ENCODE measurements at regions not wholly inside any gene's neighbourhood (a gene's known extent, or its start where the extent isn't known, plus 50 kb on each side); places are given as distances from the start of the nearest gene placed in this dataset.

GRCh38 chr5:138702166-138703077 is 50.8 kb upstream of the CTNNA1 start:
- no peak for DNase-seq
- intact Hi-C loops (cut with DNase I; ENCODE audit: low total_unique reads): no loop called here
- Histone ChIP-seq H3K27me3 (peaks cover 0 to 4% of the 10 kb centered on the region in 2 donors), H3K27ac (no peak overlapping the region), H3K4me3 (no peak overlapping the region), H3K4me1 (no peaks in the 10 kb centered on the region), H3K36me3 (no peaks in the 10 kb centered on the region), H3K9me3 (no peaks in the 10 kb centered on the region)
- TF ChIP-seq CTCF (IDR thresholded peaks at IDR 0.05): no peak

- H3K4me3 ChIP-seq: no peak overlapping the region
- peaks cover 0 to 4% of the 10 kb centered on the region in 2 donors for H3K27me3 ChIP-seq
- no peaks in the 10 kb centered on the region for H3K9me3 ChIP-seq
- no peak for TF ChIP-seq CTCF (IDR thresholded peaks at IDR 0.05)
- no peaks in the 10 kb centered on the region for H3K36me3 ChIP-seq
- no peak overlapping the region for H3K27ac ChIP-seq
- no peak for DNase-seq
- no peaks in the 10 kb centered on the region for H3K4me1 ChIP-seq
- intact Hi-C loops (cut with DNase I; ENCODE audit: low total_unique reads): no loop called here
Observed at GRCh38 chr5:138701678-138702077, 51.5 kb upstream of the CTNNA1 start.

GRCh38 chr5:138700581-138701362 is 52.5 kb upstream of the CTNNA1 start:
- H3K27me3 ChIP-seq: peaks cover 0 to 4% of the 10 kb centered on the region in 2 donors
- H3K4me3 ChIP-seq: no peak overlapping the region
- H3K4me1 ChIP-seq: no peaks in the 10 kb centered on the region
- no peak for DNase-seq
- no peaks in the 10 kb centered on the region for H3K9me3 ChIP-seq
- intact Hi-C loops (cut with DNase I; ENCODE audit: low total_unique reads): no loop called here
- no peaks in the 10 kb centered on the region for H3K36me3 ChIP-seq
- TF ChIP-seq CTCF (IDR thresholded peaks at IDR 0.05): no peak
- no peak overlapping the region for H3K27ac ChIP-seq

- peaks cover 0 to 4% of the 10 kb centered on the region in 2 donors for H3K27me3 ChIP-seq
- no peak for DNase-seq
Observed at GRCh38 chr5:138699482-138699881, 53.7 kb upstream of the CTNNA1 start.

DNA sequence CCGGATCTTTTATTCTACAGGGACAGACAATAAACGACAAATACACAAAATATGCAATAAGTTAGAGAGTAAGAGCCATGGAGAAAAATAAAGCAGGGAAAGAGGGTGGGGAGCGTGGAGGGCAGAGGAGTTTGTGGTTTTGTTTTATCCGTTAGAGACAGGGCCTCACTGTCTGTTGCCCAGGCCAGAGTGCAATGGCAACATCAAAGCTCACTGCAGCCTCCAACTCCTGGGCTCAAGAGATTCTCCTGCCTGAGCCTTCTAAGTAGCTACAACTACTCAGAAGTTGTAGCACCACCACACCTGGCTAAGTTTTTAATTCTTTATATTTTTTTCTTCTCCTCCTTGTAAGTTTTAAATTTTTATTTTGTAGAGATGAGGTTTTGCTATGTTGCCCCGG is 54.5 kb upstream of the CTNNA1 start:
- intact Hi-C loops (cut with DNase I; ENCODE audit: low total_unique reads): no loop called here
- Histone ChIP-seq H3K36me3 (no peaks in the 10 kb centered on the region), H3K4me3 (no peak overlapping the region), H3K4me1 (no peaks in the 10 kb centered on the region), H3K9me3 (no peaks in the 10 kb centered on the region), H3K27me3 (peaks cover 0 to 4% of the 10 kb centered on the region in 2 donors), H3K27ac (no peak overlapping the region)
- no peak for TF ChIP-seq CTCF (IDR thresholded peaks at IDR 0.05)
- DNase-seq: no peak

More at GRCh38 chr5:138699482-138699881, 53.7 kb upstream of the CTNNA1 start:
- no peaks in the 10 kb centered on the region for H3K4me1 ChIP-seq
- no peaks in the 10 kb centered on the region for H3K36me3 ChIP-seq
- TF ChIP-seq CTCF (IDR thresholded peaks at IDR 0.05): no peak
- no peak overlapping the region for H3K4me3 ChIP-seq
- H3K9me3 ChIP-seq: no peaks in the 10 kb centered on the region
- intact Hi-C loops (cut with DNase I; ENCODE audit: low total_unique reads): no loop called here
- H3K27ac ChIP-seq: no peak overlapping the region

Data from tibial artery (tissue), 4 donors.